ENCODE measurements at regions not wholly inside any gene's neighbourhood (a gene's known extent, or its start where the extent isn't known, plus 50 kb on each side); places are given as distances from the start of the nearest gene placed in this dataset.

DNA sequence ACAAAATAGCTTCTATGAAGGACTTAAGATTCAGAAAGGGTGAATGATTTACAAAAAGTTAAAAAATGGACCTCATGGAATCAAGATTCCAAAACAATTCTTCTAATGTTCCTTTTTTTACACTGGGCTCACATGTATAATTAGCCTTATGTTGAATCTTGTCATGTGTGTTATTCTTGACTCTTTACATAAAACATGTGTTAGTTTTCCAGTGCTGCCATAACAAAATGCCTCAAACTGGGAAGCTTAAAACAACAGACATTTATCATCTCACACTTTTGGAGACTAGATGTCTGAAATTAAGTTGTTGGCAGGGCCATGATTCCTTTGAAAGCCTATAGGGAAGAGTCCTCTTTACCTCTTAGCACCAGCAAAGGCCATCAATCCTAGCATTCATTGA is 192.5 kb upstream of the SORCS1 start:
- Histone ChIP-seq H3K4me3 (no peak overlapping the region), H3K27me3 (no peaks in the 10 kb centered on the region), H3K9me3 (no peaks in the 10 kb centered on the region), H3K4me1 (ENCODE audit: insufficient read depth) (no peaks in the 10 kb centered on the region), H3K36me3 (no peaks in the 10 kb centered on the region), H3K27ac (no peak overlapping the region)
- no peak for DNase-seq
- TF ChIP-seq EP300 (IDR thresholded peaks at IDR 0.05) (no peak), CTCF (IDR thresholded peaks at IDR 0.05) (no peak), POLR2A (IDR thresholded peaks at IDR 0.05) (no peak)
- intact Hi-C loops (cut with DNase I): no loop called here

GRCh38 chr10:107356396-107356795 is 191.9 kb upstream of the SORCS1 start:
- 65 to 72% (median 70%) methylated on average over 2 of the region's 2 CpGs for WGBS, 3 donors
- no peaks in the 10 kb centered on the region for H3K36me3 ChIP-seq
- H3K9me3 ChIP-seq: no peaks in the 10 kb centered on the region
- no peaks in the 10 kb centered on the region for H3K4me1 ChIP-seq (ENCODE audit: insufficient read depth)
- no peak overlapping the region for H3K4me3 ChIP-seq
- intact Hi-C loops (cut with DNase I): no loop called here
- DNase-seq: no peak
- H3K27me3 ChIP-seq: no peaks in the 10 kb centered on the region
- TF ChIP-seq EP300 (IDR thresholded peaks at IDR 0.05): no peak
- no peak for TF ChIP-seq CTCF (IDR thresholded peaks at IDR 0.05)
- TF ChIP-seq POLR2A (IDR thresholded peaks at IDR 0.05): no peak
- no peak overlapping the region for H3K27ac ChIP-seq

- Histone ChIP-seq H3K4me3 (no peak overlapping the region), H3K36me3 (no peaks in the 10 kb centered on the region), H3K9me3 (no peaks in the 10 kb centered on the region), H3K27ac (no peak overlapping the region), H3K4me1 (ENCODE audit: insufficient read depth) (no peaks in the 10 kb centered on the region), H3K27me3 (no peaks in the 10 kb centered on the region)
- DNase-seq: no peak
- intact Hi-C loops (cut with DNase I): no loop called here
- TF ChIP-seq EP300 (IDR thresholded peaks at IDR 0.05) (no peak), POLR2A (IDR thresholded peaks at IDR 0.05) (no peak), CTCF (IDR thresholded peaks at IDR 0.05) (no peak)
- WGBS, 3 donors: 54 to 73% (median 62%) methylated on average over 2 of the region's 2 CpGs
Observed at GRCh38 chr10:107342711-107343110, 178.2 kb upstream of the SORCS1 start.

- no peak overlapping the region for H3K27ac ChIP-seq
- H3K4me1 ChIP-seq (ENCODE audit: insufficient read depth): no peaks in the 10 kb centered on the region
- no peak overlapping the region for H3K4me3 ChIP-seq
- H3K36me3 ChIP-seq: no peaks in the 10 kb centered on the region
- no peaks in the 10 kb centered on the region for H3K27me3 ChIP-seq
- H3K9me3 ChIP-seq: no peaks in the 10 kb centered on the region
- DNase-seq: no peak
- 91 to 95% (median 92%) methylated on average over 4 of the region's 4 CpGs for WGBS, 3 donors
- intact Hi-C loops (cut with DNase I): no loop called here
- TF ChIP-seq POLR2A (IDR thresholded peaks at IDR 0.05) (no peak), EP300 (IDR thresholded peaks at IDR 0.05) (no peak), CTCF (IDR thresholded peaks at IDR 0.05) (no peak)
Observed at GRCh38 chr10:107341281-107341680, 176.8 kb upstream of the SORCS1 start.

- no peaks in the 10 kb centered on the region for H3K36me3 ChIP-seq
- H3K27me3 ChIP-seq: no peaks in the 10 kb centered on the region
- TF ChIP-seq EP300 (IDR thresholded peaks at IDR 0.05) (no peak), CTCF (IDR thresholded peaks at IDR 0.05) (no peak), POLR2A (IDR thresholded peaks at IDR 0.05) (no peak)
- H3K9me3 ChIP-seq: no peaks in the 10 kb centered on the region
- H3K4me1 ChIP-seq (ENCODE audit: insufficient read depth): no peaks in the 10 kb centered on the region
- DNase-seq: no peak
- intact Hi-C loops (cut with DNase I): no loop called here
- WGBS, 3 donors: 24 to 41% (median 31%) methylated on average over 2 of the region's 2 CpGs
- no peak overlapping the region for H3K27ac ChIP-seq
- H3K4me3 ChIP-seq: no peak overlapping the region
Observed at GRCh38 chr10:107340326-107340725, 175.8 kb upstream of the SORCS1 start.

All from ovary (tissue), 7 donors.